H9 (cell line): ENCODE measurements at regions not wholly inside any gene's neighbourhood (a gene's known extent, or its start where the extent isn't known, plus 50 kb on each side); places are given as distances from the start of the nearest gene placed in this dataset.

ENCODE experiments used
- DNase-seq: peaks from one replicate; pipeline ENCODE4 v3.0.0-alpha.2; 2017
- H2AFZ ChIP-seq: one replicate; pipeline ENCODE4 v1.6.1; 2013; ENCODE audit warnings: mild to moderate bottlenecking, low read length, control low read depth, moderate library complexity
- H2AK5ac ChIP-seq: 2 replicates; pipeline ENCODE4 v1.6.1; 2013; ENCODE audit warnings: low read length, control low read depth, mixed read lengths; ENCODE audit not compliant: insufficient read length
- H2BK120ac ChIP-seq: one replicate; pipeline ENCODE4 v1.6.1; 2013; ENCODE audit warnings: low read depth, mild to moderate bottlenecking, low read length, control low read depth, inconsistent platforms; ENCODE audit not compliant: poor library complexity, severe bottlenecking
- H2BK12ac ChIP-seq: 2 replicates; pipeline ENCODE4 v1.6.1; 2013; ENCODE audit warnings: low read length, control low read depth, mixed read lengths, low read depth; ENCODE audit not compliant: insufficient read length
- H2BK15ac ChIP-seq: 2 replicates; pipeline ENCODE4 v1.6.1; 2013; ENCODE audit warnings: low read depth, low read length, control low read depth
- H2BK20ac ChIP-seq: one replicate; pipeline ENCODE4 v1.6.1; 2013; ENCODE audit warnings: low read depth, mild to moderate bottlenecking, low read length, control low read depth, inconsistent platforms; ENCODE audit not compliant: poor library complexity, severe bottlenecking
- H2BK5ac ChIP-seq: 2 replicates; pipeline ENCODE4 v1.6.1; 2013; ENCODE audit warnings: low read length, control low read depth, mixed read lengths; ENCODE audit not compliant: insufficient read length
- H3K14ac ChIP-seq: 2 replicates; pipeline ENCODE4 v1.6.1; 2013; ENCODE audit warnings: low read length, control low read depth; ENCODE audit not compliant: insufficient read depth
- H3K18ac ChIP-seq: 2 replicates; pipeline ENCODE4 v1.6.1; 2013; ENCODE audit warnings: low read depth, mild to moderate bottlenecking, mixed read lengths, low read length, control low read depth; ENCODE audit not compliant: insufficient read length
- H3K23ac ChIP-seq: 2 replicates; pipeline ENCODE4 v1.6.1; 2013; ENCODE audit warnings: low read length, control low read depth, mixed read lengths, low read depth; ENCODE audit not compliant: insufficient read length
- H3K23me2 ChIP-seq: 2 replicates; pipeline ENCODE4 v1.6.1; 2013; ENCODE audit warnings: low read depth, mild to moderate bottlenecking, mixed read lengths, low read length, control low read depth; ENCODE audit not compliant: insufficient read length, poor library complexity, severe bottlenecking
- H3K27ac ChIP-seq: 2 replicates; pipeline ENCODE4 v1.5.1; 2013; ENCODE audit warnings: low read length, control low read depth, mixed read lengths, low read depth; ENCODE audit not compliant: insufficient read length
- H3K27me3 ChIP-seq: 2 replicates; pipeline ENCODE4 v1.6.1; 2013; ENCODE audit warnings: low read length, control low read depth, inconsistent platforms; ENCODE audit not compliant: insufficient read depth
- H3K4ac ChIP-seq: 2 replicates; pipeline ENCODE4 v1.6.1; 2013; ENCODE audit warnings: low read depth, mild to moderate bottlenecking, control low read depth, inconsistent platforms, low read length, moderate library complexity
- H3K4me1 ChIP-seq: 2 replicates; pipeline ENCODE4 v1.6.1; 2013; ENCODE audit warnings: low read length, control low read depth, inconsistent platforms; ENCODE audit not compliant: insufficient read depth
- H3K4me2 ChIP-seq: 2 replicates; pipeline ENCODE4 v1.6.1; 2013; ENCODE audit warnings: low read length, control low read depth, mixed read lengths; ENCODE audit not compliant: insufficient read length, insufficient read depth
- H3K56ac ChIP-seq: 2 replicates; pipeline ENCODE4 v1.6.1; 2013; ENCODE audit warnings: low read depth, mild to moderate bottlenecking, mixed read lengths, low read length, control low read depth; ENCODE audit not compliant: insufficient read length
- H3K79me1 ChIP-seq: 2 replicates; pipeline ENCODE4 v1.6.1; 2013; ENCODE audit warnings: low read depth, mild to moderate bottlenecking, moderate library complexity, low read length, control low read depth, inconsistent platforms; ENCODE audit not compliant: insufficient read depth, poor library complexity, severe bottlenecking
- H3K79me2 ChIP-seq: 2 replicates; pipeline ENCODE4 v1.6.1; 2013; ENCODE audit warnings: low read length, control low read depth, inconsistent platforms; ENCODE audit not compliant: insufficient read depth
- H3K9ac ChIP-seq: 2 replicates; pipeline ENCODE4 v1.6.1; 2013; ENCODE audit warnings: low read length, control low read depth, mixed read lengths; ENCODE audit not compliant: insufficient read length; ENCODE audit errors: extremely low read depth
- H3K9me3 ChIP-seq: one replicate; pipeline ENCODE4 v1.6.1; 2013; ENCODE audit warnings: low read depth, low read length, inconsistent platforms; ENCODE audit not compliant: control insufficient read depth
- H3T11ph ChIP-seq: one replicate; pipeline ENCODE4 v1.6.1; 2013; ENCODE audit warnings: mild to moderate bottlenecking, low read length, control low read depth, inconsistent platforms
- H4K20me1 ChIP-seq: one replicate; pipeline ENCODE4 v1.6.1; 2013; ENCODE audit not compliant: control insufficient read depth, insufficient read length, insufficient read depth
- H4K5ac ChIP-seq: 2 replicates; pipeline ENCODE4 v1.6.1; 2013; ENCODE audit warnings: low read depth, mild to moderate bottlenecking, mixed read lengths, low read length, control low read depth; ENCODE audit not compliant: insufficient read length
- H4K8ac ChIP-seq: replicated peaks from 2 replicates; pipeline ENCODE4 v1.6.1; 2013; ENCODE audit warnings: low read length, control low read depth, mixed read lengths, low read depth; ENCODE audit not compliant: insufficient read length
- H4K91ac ChIP-seq: 2 replicates; pipeline ENCODE4 v1.6.1; 2013; ENCODE audit warnings: low read depth, mild to moderate bottlenecking, moderate library complexity, mixed read lengths, low read length, control low read depth; ENCODE audit not compliant: insufficient read length
- H3K27ac Mint-ChIP-seq, 3 experiments: 2 replicates in 2 of 3; 3 replicates in 1 of 3; pipeline ENCODE4 v1.8.0; 2020 to 2021; ENCODE audit warnings: mixed read lengths in 3 of 3, mild to moderate bottlenecking in 1 of 3, moderate library complexity in 1 of 3
- H3K27me3 Mint-ChIP-seq: 2 replicates; pipeline ENCODE4 v1.8.0; 2021; ENCODE audit warnings: low read depth, mild to moderate bottlenecking, moderate library complexity, mixed read lengths
- H3K36me3 Mint-ChIP-seq, 3 experiments: 2 replicates in 2 of 3; 3 replicates in 1 of 3; pipeline ENCODE4 v1.8.0; 2020 to 2021; ENCODE audit warnings: low read depth in 3 of 3, mixed read lengths in 3 of 3; ENCODE audit not compliant: insufficient read depth in 1 of 3
- H3K4me1 Mint-ChIP-seq, 2 experiments: 2 replicates each; pipeline ENCODE4 v1.8.0; 2020; ENCODE audit warnings: mixed read lengths in 2 of 2
- H3K4me3 Mint-ChIP-seq, 2 experiments: 2 replicates in 1 of 2; 3 replicates in 1 of 2; pipeline ENCODE4 v1.8.0; 2020 to 2021; ENCODE audit warnings: mild to moderate bottlenecking in 2 of 2, mixed read lengths in 2 of 2, moderate library complexity in 1 of 2
- H3K9me3 Mint-ChIP-seq, 2 experiments: 2 replicates in 1 of 2; 3 replicates in 1 of 2; pipeline ENCODE4 v1.8.0; 2020; ENCODE audit warnings: mild to moderate bottlenecking in 2 of 2, mixed read lengths in 2 of 2, moderate library complexity in 1 of 2
- WGBS: extraction: QIAGEN DNeasy Blood & Tissue Kit; methylation state at CpG from one replicate; pipeline ENCODE4 v1.1.7; 2013; ENCODE audit warnings: missing lambda C conversion rate, low lambda C conversion rate, mixed read lengths; ENCODE audit not compliant: insufficient read length; ENCODE audit errors: extremely low coverage; 5-methylcytosine and 5-hydroxymethylcytosine counted together
- TF ChIP-seq, protein P1 (sequence below): fragments of 200-600 bp; sonication (generic); conservative IDR thresholded peaks from 3 replicates; pipeline ENCODE4 v1.8.0; 2021; ENCODE audit warnings: antibody characterized with exemption, mild to moderate bottlenecking

- no peaks in the 10 kb centered on the region for H3K4me1 ChIP-seq
- H3K36me3 Mint-ChIP-seq: no peaks in the 10 kb centered on the region
- H3K4me2 ChIP-seq: no peak overlapping the region
- no peaks in the 10 kb centered on the region for H3K23me2 ChIP-seq
- no peak overlapping the region for H3K14ac ChIP-seq
- no peak overlapping the region for H2AK5ac ChIP-seq
- no peak for DNase-seq
- H3K4me1 Mint-ChIP-seq: no peaks in the 10 kb centered on the region
- H3K27ac Mint-ChIP-seq: no peak overlapping the region
- H3K4ac ChIP-seq: no peak overlapping the region
- H3K27ac ChIP-seq: no peak overlapping the region
- H2BK120ac ChIP-seq: no peak overlapping the region
- no peaks in the 10 kb centered on the region for H3K9me3 ChIP-seq
- H3K9me3 Mint-ChIP-seq: no peaks in the 10 kb centered on the region; a peak in 1 of 5 replicates
- TF ChIP-seq, protein P1, sequence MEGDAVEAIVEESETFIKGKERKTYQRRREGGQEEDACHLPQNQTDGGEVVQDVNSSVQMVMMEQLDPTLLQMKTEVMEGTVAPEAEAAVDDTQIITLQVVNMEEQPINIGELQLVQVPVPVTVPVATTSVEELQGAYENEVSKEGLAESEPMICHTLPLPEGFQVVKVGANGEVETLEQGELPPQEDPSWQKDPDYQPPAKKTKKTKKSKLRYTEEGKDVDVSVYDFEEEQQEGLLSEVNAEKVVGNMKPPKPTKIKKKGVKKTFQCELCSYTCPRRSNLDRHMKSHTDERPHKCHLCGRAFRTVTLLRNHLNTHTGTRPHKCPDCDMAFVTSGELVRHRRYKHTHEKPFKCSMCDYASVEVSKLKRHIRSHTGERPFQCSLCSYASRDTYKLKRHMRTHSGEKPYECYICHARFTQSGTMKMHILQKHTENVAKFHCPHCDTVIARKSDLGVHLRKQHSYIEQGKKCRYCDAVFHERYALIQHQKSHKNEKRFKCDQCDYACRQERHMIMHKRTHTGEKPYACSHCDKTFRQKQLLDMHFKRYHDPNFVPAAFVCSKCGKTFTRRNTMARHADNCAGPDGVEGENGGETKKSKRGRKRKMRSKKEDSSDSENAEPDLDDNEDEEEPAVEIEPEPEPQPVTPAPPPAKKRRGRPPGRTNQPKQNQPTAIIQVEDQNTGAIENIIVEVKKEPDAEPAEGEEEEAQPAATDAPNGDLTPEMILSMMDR: no peak
- H2BK12ac ChIP-seq: no peak overlapping the region
- H4K8ac ChIP-seq: no peak overlapping the region
- no peak overlapping the region for H3K23ac ChIP-seq
- no peaks in the 10 kb centered on the region for H3K79me2 ChIP-seq
- H4K91ac ChIP-seq: no peak overlapping the region
- no peak overlapping the region for H3K56ac ChIP-seq
- no peak overlapping the region for H3K18ac ChIP-seq
- no peak overlapping the region for H2BK20ac ChIP-seq
- H4K5ac ChIP-seq: no peak overlapping the region
- no peak overlapping the region for H3T11ph ChIP-seq
- no peak overlapping the region for H2BK15ac ChIP-seq
- H3K4me3 Mint-ChIP-seq: no peak overlapping the region
- WGBS: no CpG with 5 or more reads among the region's 6 CpGs
- no peak overlapping the region for H2BK5ac ChIP-seq
- H3K9ac ChIP-seq: no peak overlapping the region
- H3K27me3 ChIP-seq: no peaks in the 10 kb centered on the region
- H2AFZ ChIP-seq: no peak overlapping the region
- no peaks in the 10 kb centered on the region for H3K79me1 ChIP-seq
- H4K20me1 ChIP-seq: no peaks in the 10 kb centered on the region
- H3K27me3 Mint-ChIP-seq: no peaks in the 10 kb centered on the region
Measured at GRCh38 chr3:775178-775880, 317.5 kb upstream of the CNTN6 start.
